Keratinocyte (primary cell): ENCODE measurements at regions not wholly inside any gene's neighbourhood (a gene's known extent, or its start where the extent isn't known, plus 50 kb on each side); places are given as distances from the start of the nearest gene placed in this dataset.
"Not testable (repeated sequence)": the region's sequence is repeated elsewhere in the genome, so short reads cannot be mapped to it uniquely, and the experiment has no call there.

ENCODE experiments used
- DNase-seq: peaks from one replicate; pipeline ENCODE4 v3.0.0-alpha.2; 2011; ENCODE audit warnings: low read depth, missing footprints, low spot score
- FAIRE-seq: peaks from 2 replicates; lab custom pipeline; 2011; peaks lifted over from hg19 to GRCh38; lab: Jason Lieb, UNC
- H2AFZ ChIP-seq: 2 replicates; pipeline ENCODE4 v1.6.0; 2012; ENCODE audit warnings: low read length, control low read depth, inconsistent platforms; ENCODE audit not compliant: control insufficient read depth
- H3K27ac ChIP-seq: 2 replicates; pipeline ENCODE4 v1.5.1; 2011; ENCODE audit warnings: low read length; ENCODE audit not compliant: control insufficient read depth, insufficient read depth
- H3K27me3 ChIP-seq: 3 replicates; pipeline ENCODE4 v1.6.0; 2011; ENCODE audit warnings: low read length; ENCODE audit not compliant: control insufficient read depth, insufficient read depth; ENCODE audit errors: extremely low read depth
- H3K36me3 ChIP-seq, 2 experiments: 2 replicates in 1 of 2; 3 replicates in 1 of 2; pipeline ENCODE4 v1.5.1; 2011; ENCODE audit warnings: low read length in 2 of 2, mild to moderate bottlenecking in 1 of 2; ENCODE audit not compliant: control insufficient read depth in 2 of 2, insufficient read depth in 2 of 2; ENCODE audit errors: extremely low read depth in 1 of 2
- H3K4me1 ChIP-seq: 3 replicates; pipeline ENCODE4 v1.5.1; 2011; ENCODE audit warnings: low read length; ENCODE audit not compliant: control insufficient read depth, insufficient read depth; ENCODE audit errors: extremely low read depth
- H3K4me2 ChIP-seq: 3 replicates; pipeline ENCODE4 v1.6.0; 2011; ENCODE audit warnings: low read depth, low read length; ENCODE audit not compliant: control insufficient read depth, insufficient read depth; ENCODE audit errors: extremely low read depth
- H3K4me3 ChIP-seq, 3 experiments: fragments of 200-600 bp in 1 of 3; sonication (generic) in 1 of 3; 2 replicates in 2 of 3; 3 replicates in 1 of 3; pipeline ENCODE4 v1.5.1; 2011 to 2016; ENCODE audit warnings: low read length in 3 of 3, mild to moderate bottlenecking in 3 of 3, control low read depth in 2 of 3, inconsistent platforms in 1 of 3, low read depth in 1 of 3, mixed read lengths in 1 of 3, mixed run types in 1 of 3, moderate library complexity in 1 of 3; ENCODE audit not compliant: control insufficient read depth in 2 of 3, insufficient read depth in 2 of 3; ENCODE audit errors: extremely low read depth in 1 of 3
- H3K79me2 ChIP-seq: 2 replicates; pipeline ENCODE4 v1.6.0; 2012; ENCODE audit warnings: low read length; ENCODE audit not compliant: control insufficient read depth, insufficient read depth
- H3K9ac ChIP-seq: 3 replicates; pipeline ENCODE4 v1.6.0; 2011; ENCODE audit warnings: low read length; ENCODE audit not compliant: control insufficient read depth, insufficient read depth; ENCODE audit errors: extremely low read depth
- H3K9me1 ChIP-seq: 3 replicates; pipeline ENCODE4 v1.6.0; 2011; ENCODE audit warnings: low read length; ENCODE audit not compliant: control insufficient read depth, insufficient read depth; ENCODE audit errors: extremely low read depth
- H3K9me3 ChIP-seq: 2 replicates; pipeline ENCODE4 v1.5.1; 2012; ENCODE audit warnings: low read depth, low read length; ENCODE audit not compliant: control insufficient read depth
- H4K20me1 ChIP-seq: 3 replicates; pipeline ENCODE4 v1.6.0; 2011; ENCODE audit warnings: low read length; ENCODE audit not compliant: control insufficient read depth, insufficient read depth; ENCODE audit errors: extremely low read depth
- CTCF ChIP-seq, 3 experiments: IDR thresholded peaks in 1 of 3; conservative IDR thresholded peaks in 1 of 3; optimal IDR thresholded peaks in 1 of 3; 2 replicates in 2 of 3; 3 replicates in 1 of 3; pipeline versions ENCODE3 to v1.5.1; 2011; ENCODE audit warnings: low read length in 3 of 3, mild to moderate bottlenecking in 3 of 3, moderate library complexity in 2 of 3, control low read depth in 1 of 3, inconsistent platforms in 1 of 3; ENCODE audit not compliant: insufficient read depth in 2 of 3; ENCODE audit errors: extremely low read depth in 1 of 3
- EZH2 ChIP-seq: IDR thresholded peaks from one replicate; pipeline ENCODE4 v1.6.1; 2012; ENCODE audit warnings: inconsistent platforms, mild to moderate bottlenecking, low read length, moderate library complexity
- dilution Hi-C: fragments of 300-500 bp; cut with MboI; formaldehyde crosslinking; loops from one replicate; pipeline ENCODE4 v1.7.0; 2020; ENCODE audit warnings: low sequenced_read_pairs; ENCODE audit not compliant: extremely low pct_ligation_motif_present

DNA sequence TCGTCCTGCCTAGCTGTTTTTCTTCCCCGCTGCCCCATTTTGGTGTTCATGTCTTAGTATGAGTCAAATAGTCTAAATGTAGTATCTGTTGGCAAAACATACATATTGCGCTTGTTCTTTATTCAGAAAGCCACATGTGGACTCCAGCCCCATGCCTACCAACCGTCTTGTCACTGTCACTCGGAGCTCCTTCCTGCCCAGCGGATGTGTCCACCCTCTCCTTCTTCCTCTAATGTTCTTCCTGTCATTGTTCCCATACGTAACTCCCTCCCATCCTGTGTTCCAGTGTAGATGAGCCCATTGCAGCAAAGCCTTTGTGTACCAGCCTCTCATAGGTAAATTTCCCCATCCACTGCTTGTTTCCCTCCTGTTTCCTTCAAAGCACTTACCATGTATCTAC lies 120.5 kb downstream of the TMX1 start:
- dilution Hi-C loops = no loop called here
- no peak overlapping the region for H3K4me2 ChIP-seq
- no peak for TF ChIP-seq CTCF (optimal IDR thresholded peaks at IDR 0.05 in 1 of 3, IDR thresholded peaks at IDR 0.05 in 1 of 3, conservative IDR thresholded peaks at IDR 0.05 in 1 of 3; ENCODE audit: extremely low read depth in 1 of 3, insufficient read depth in 2 of 3, low read length in 3 of 3)
- H3K9me3 ChIP-seq = no peaks in the 10 kb centered on the region
- no peak for FAIRE-seq
- DNase-seq = no peak
- no peak overlapping the region for H3K27ac ChIP-seq
- H3K27me3 ChIP-seq = no peaks in the 10 kb centered on the region
- H3K79me2 ChIP-seq = no peaks in the 10 kb centered on the region
- no peak overlapping the region for H3K9ac ChIP-seq
- H3K4me1 ChIP-seq = peaks cover 19% of the 10 kb centered on the region
- H3K9me1 ChIP-seq = no peaks in the 10 kb centered on the region
- no peak overlapping the region for H2AFZ ChIP-seq
- H3K4me3 ChIP-seq = no peak overlapping the region
- no peaks in the 10 kb centered on the region for H3K36me3 ChIP-seq
- no peaks in the 10 kb centered on the region for H4K20me1 ChIP-seq

DNA sequence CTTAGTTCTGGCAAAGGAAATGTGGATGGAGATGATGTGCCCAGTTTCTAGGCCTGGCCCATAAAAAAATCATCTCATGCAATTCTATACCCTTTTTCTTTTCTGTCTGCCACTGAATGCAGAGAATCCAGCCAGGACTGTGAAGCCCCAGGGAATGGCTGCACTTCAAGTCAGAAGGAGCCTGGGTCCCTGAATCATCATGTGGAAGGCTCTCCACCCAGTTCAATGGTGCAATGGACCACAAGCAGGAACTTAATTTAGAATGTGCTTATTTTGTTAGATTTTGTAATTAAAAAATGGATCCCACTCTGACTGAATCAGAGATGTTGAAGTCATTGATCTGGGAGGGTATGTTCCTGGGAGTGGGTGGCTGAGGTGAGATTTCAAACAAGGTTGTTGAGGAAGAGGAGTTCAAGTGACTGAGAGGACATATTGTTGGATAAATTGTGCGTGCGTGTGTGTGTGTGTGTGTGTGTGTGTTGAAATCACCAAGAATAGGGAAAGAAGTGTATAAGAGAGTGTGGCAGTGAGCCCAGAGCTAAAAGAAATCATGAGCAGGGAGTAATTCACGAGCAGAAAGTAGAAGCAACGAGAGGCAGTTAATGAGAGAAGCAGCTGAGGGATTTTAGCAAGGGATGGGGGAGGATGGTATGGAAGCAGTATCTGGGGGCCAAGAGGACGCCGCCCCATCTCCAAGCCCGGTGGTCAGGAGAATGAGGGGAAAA lies 125.4 kb downstream of the TMX1 start:
- dilution Hi-C loops = no loop called here
- no peaks in the 10 kb centered on the region for H3K36me3 ChIP-seq
- H3K9me1 ChIP-seq = no peaks in the 10 kb centered on the region
- H3K79me2 ChIP-seq = no peaks in the 10 kb centered on the region
- no peak overlapping the region for H3K27ac ChIP-seq
- H3K9me3 ChIP-seq = no peaks in the 10 kb centered on the region
- FAIRE-seq (peak; percentile 26), DNase-seq (no peak)
- H3K4me3 ChIP-seq = no peak overlapping the region
- no peak overlapping the region for H3K9ac ChIP-seq
- H2AFZ ChIP-seq = no peak overlapping the region
- no peak overlapping the region for H3K4me2 ChIP-seq
- peaks cover 29% of the 10 kb centered on the region for H3K4me1 ChIP-seq
- no peaks in the 10 kb centered on the region for H4K20me1 ChIP-seq
- no peaks in the 10 kb centered on the region for H3K27me3 ChIP-seq
- TF ChIP-seq EZH2 (no peak), CTCF (optimal IDR thresholded peaks at IDR 0.05 in 1 of 3, IDR thresholded peaks at IDR 0.05 in 1 of 3, conservative IDR thresholded peaks at IDR 0.05 in 1 of 3; ENCODE audit: extremely low read depth in 1 of 3, insufficient read depth in 2 of 3, low read length in 3 of 3) (no peak)

- H3K9me1 ChIP-seq, FAIRE-seq, H3K27me3 ChIP-seq, dilution Hi-C loops, H3K79me2 ChIP-seq, H3K9ac ChIP-seq, H3K9me3 ChIP-seq, H3K4me2 ChIP-seq, H3K36me3 ChIP-seq, H2AFZ ChIP-seq, DNase-seq, H3K27ac ChIP-seq, H4K20me1 ChIP-seq, H3K4me3 ChIP-seq: not testable (repeated sequence)
- peaks cover 37% of the 10 kb centered on the region for H3K4me1 ChIP-seq
Observed at GRCh38 chr14:51366460-51366859, 126.4 kb downstream of the TMX1 start.
